ENCODE measurements at regions not wholly inside any gene's neighbourhood (a gene's known extent, or its start where the extent isn't known, plus 50 kb on each side); places are given as distances from the start of the nearest gene placed in this dataset.
"Not testable (repeated sequence)": the region's sequence is repeated elsewhere in the genome, so short reads cannot be mapped to it uniquely, and the experiment has no call there.

DNA sequence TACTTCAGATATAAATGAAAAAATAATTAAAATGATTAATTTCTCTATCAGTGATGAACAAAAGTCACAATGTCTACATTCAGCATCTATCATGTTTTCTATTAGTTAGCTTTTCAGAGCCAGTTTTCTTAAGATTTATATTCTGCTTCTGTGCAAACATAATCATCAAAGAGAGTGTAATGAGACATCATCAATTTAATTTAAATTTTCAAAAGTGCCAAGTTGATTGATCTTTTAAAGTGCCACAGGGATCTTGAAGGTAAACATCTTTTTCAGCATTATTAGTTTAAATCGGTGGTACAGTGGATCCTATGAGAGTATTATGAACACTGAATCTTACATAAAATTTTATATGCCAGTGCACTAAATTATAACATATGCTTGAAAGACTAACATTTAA is 1176.1 kb downstream of the PLA2G4A start:
- intact Hi-C loops (cut with DNase I), result no loop called here
- Histone ChIP-seq H3K4me3 (no peak overlapping the region), H3K27me3 (no peaks in the 10 kb centered on the region), H3K36me3 (no peaks in the 10 kb centered on the region), H3K9me3 (peaks cover 0 to 3% (median 0%) of the 10 kb centered on the region in 4 donors), H3K4me1 (no peaks in the 10 kb centered on the region), H3K27ac (no peak overlapping the region)
- DNase-seq, result no peak
- TF ChIP-seq POLR2AphosphoS5 (IDR thresholded peaks at IDR 0.05) (no peak), POLR2A (IDR thresholded peaks at IDR 0.05) (no peak), EP300 (IDR thresholded peaks at IDR 0.05) (no peak)
- TF ChIP-seq, protein P1, sequence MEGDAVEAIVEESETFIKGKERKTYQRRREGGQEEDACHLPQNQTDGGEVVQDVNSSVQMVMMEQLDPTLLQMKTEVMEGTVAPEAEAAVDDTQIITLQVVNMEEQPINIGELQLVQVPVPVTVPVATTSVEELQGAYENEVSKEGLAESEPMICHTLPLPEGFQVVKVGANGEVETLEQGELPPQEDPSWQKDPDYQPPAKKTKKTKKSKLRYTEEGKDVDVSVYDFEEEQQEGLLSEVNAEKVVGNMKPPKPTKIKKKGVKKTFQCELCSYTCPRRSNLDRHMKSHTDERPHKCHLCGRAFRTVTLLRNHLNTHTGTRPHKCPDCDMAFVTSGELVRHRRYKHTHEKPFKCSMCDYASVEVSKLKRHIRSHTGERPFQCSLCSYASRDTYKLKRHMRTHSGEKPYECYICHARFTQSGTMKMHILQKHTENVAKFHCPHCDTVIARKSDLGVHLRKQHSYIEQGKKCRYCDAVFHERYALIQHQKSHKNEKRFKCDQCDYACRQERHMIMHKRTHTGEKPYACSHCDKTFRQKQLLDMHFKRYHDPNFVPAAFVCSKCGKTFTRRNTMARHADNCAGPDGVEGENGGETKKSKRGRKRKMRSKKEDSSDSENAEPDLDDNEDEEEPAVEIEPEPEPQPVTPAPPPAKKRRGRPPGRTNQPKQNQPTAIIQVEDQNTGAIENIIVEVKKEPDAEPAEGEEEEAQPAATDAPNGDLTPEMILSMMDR (IDR thresholded peaks at IDR 0.05), result no peak
- WGBS, 2 donors, result 80 to 89% methylated on average over 1 of the region's 1 CpG

DNA sequence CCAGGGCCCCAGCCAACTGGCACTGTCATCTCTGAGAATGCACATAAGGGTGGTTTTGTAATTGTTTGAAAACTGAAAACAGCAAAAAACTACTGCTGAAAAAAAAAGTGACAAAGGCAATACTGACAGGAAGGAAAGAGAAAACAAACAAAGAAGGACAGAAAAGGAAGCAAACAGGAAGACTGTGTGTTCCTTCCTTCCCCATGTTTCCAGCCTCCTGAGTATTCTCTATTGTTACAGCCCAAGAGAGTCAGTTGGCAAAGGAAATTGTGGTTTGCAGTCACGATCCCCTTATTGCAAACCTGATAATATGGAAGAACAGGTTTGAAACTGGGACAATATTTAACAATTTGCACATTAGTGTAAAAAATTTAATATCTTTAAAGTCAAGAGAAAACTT is 1177.6 kb downstream of the PLA2G4A start:
- 40 to 64% methylated on average over 1 of the region's 1 CpG for WGBS, 2 donors
- H3K4me1 ChIP-seq, result no peaks in the 10 kb centered on the region
- no peaks in the 10 kb centered on the region for H3K27me3 ChIP-seq
- no peaks in the 10 kb centered on the region for H3K36me3 ChIP-seq
- H3K4me3 ChIP-seq, result no peak overlapping the region
- no peak overlapping the region for H3K27ac ChIP-seq
- intact Hi-C loops (cut with DNase I), result no loop called here
- no peak for DNase-seq
- peaks cover 0 to 3% (median 0%) of the 10 kb centered on the region in 4 donors for H3K9me3 ChIP-seq
- TF ChIP-seq EP300 (IDR thresholded peaks at IDR 0.05) (no peak), POLR2AphosphoS5 (IDR thresholded peaks at IDR 0.05) (no peak), POLR2A (IDR thresholded peaks at IDR 0.05) (no peak)
- TF ChIP-seq, protein P1 (IDR thresholded peaks at IDR 0.05), result no peak

DNA sequence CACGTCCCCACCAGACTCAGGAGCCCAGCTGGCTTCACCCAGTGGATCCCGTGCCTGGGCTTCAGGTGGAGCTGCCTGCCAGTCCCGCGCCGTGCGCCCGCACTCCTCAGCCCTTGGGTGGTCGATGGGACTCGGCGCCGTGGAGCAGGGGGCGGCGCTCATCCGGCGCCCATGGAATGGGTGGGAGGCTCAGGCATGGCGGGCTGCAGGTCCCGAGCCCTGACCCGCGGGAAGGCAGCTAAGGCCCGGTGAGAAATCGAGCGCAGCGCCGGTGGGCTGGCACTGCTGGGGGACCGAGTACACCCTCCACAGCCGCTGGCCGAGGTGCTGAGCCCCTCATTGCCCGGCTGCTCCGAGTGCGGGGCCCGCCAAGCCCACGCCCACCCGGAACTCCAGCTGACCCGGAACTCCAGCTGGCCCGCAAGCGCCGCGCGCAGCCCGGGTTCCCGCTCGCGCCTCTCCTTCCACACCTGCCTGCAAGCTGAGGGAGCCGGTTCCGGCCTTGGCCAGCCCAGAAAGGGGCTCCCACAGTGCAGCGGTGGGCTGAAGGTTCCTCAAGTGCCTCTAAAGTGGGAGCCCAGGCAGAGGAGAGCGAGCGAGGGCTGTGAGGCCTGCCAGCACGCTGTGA is 1184.6 kb downstream of the PLA2G4A start:
- H3K4me3 ChIP-seq; H3K36me3 ChIP-seq; H3K27me3 ChIP-seq; H3K27ac ChIP-seq; H3K4me1 ChIP-seq; H3K9me3 ChIP-seq; intact Hi-C loops (cut with DNase I); DNase-seq: not testable (repeated sequence)
- 95 to 96% methylated on average over 49 of the region's 49 CpGs for WGBS, 2 donors

DNA sequence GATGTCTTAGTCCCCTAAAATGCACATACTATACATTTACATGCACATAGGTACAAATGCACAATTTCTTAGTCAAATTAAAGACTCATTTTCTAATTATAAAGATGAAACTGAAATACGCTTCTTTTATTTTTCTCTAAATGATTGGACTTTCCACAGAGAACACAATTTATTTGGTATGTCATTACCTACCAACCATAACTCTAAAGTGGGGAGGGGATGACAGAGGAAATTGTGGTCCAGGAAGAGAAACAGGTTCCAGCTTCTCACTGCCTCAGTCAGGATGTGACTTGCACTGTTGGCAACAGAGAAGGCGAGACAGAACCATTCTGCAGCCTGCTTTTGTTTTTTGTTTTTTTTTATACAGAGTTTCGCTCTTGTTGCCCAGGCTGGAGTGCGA is 1189.2 kb downstream of the PLA2G4A start:
- H3K27me3 ChIP-seq, result no peaks in the 10 kb centered on the region
- DNase-seq, result no peak
- no peaks in the 10 kb centered on the region for H3K4me1 ChIP-seq
- H3K36me3 ChIP-seq, result no peaks in the 10 kb centered on the region
- TF ChIP-seq POLR2AphosphoS5 (IDR thresholded peaks at IDR 0.05) (no peak), EP300 (IDR thresholded peaks at IDR 0.05) (no peak), POLR2A (IDR thresholded peaks at IDR 0.05) (no peak)
- no peak overlapping the region for H3K27ac ChIP-seq
- WGBS, 2 donors, result 90 to 91% methylated on average over 4 of the region's 4 CpGs
- no peaks in the 10 kb centered on the region for H3K9me3 ChIP-seq
- no peak overlapping the region for H3K4me3 ChIP-seq
- intact Hi-C loops (cut with DNase I), result no loop called here

DNA sequence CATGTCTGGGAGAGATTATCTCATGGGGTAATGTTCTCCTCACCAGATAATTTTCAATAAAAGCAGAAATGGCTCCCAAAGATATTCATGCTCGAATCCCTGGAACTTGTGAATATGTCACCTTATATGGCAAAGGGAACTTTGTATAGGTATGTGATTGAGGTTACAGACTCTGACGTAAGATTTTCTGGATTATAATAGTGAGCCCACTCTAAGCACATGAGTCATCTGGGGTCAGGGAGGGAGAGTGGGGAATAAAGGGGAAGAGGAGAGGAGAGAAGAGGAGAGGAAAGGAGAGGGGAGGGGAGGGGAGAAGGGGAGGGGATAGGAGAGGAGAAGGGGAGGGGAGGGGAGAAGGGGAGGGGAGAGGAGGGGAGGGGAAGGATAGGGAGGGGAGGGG is 1193.9 kb downstream of the PLA2G4A start:
- H3K27ac ChIP-seq, result no peak overlapping the region
- H3K9me3 ChIP-seq, result no peaks in the 10 kb centered on the region
- no peaks in the 10 kb centered on the region for H3K27me3 ChIP-seq
- no peaks in the 10 kb centered on the region for H3K4me1 ChIP-seq
- H3K4me3 ChIP-seq, result no peak overlapping the region
- intact Hi-C loops (cut with DNase I), result no loop called here
- 84 to 89% methylated on average over 2 of the region's 2 CpGs for WGBS, 2 donors
- TF ChIP-seq, protein P1 (IDR thresholded peaks at IDR 0.05), result no peak
- TF ChIP-seq EP300 (IDR thresholded peaks at IDR 0.05) (no peak), POLR2AphosphoS5 (IDR thresholded peaks at IDR 0.05) (no peak), POLR2A (IDR thresholded peaks at IDR 0.05) (no peak)
- no peaks in the 10 kb centered on the region for H3K36me3 ChIP-seq
- no peak for DNase-seq

DNA sequence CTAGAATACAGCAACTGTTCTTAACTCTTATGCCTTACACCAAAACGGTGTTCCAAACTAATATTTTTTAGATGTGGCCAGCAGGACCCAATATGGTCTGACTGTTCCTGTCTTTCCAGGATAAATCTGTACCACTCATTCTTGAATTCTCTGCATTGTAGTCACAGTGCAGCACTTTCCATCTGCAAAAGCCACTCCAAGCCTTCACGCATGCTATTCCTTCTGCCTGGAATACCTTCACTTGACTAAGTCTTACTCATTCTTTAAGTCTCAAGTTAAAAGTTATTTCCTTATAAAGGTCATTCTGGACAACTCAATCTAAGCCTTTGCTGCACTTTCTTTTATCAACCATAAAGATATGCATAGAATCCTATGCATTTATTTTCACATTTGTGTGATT is 1194.5 kb downstream of the PLA2G4A start:
- no peaks in the 10 kb centered on the region for H3K9me3 ChIP-seq
- no peak overlapping the region for H3K27ac ChIP-seq
- DNase-seq, result no peak
- no peaks in the 10 kb centered on the region for H3K4me1 ChIP-seq
- intact Hi-C loops (cut with DNase I), result no loop called here
- WGBS, 2 donors, result 90 to 93% methylated on average over 2 of the region's 2 CpGs
- H3K36me3 ChIP-seq, result no peaks in the 10 kb centered on the region
- H3K27me3 ChIP-seq, result no peaks in the 10 kb centered on the region
- TF ChIP-seq, protein P1 (IDR thresholded peaks at IDR 0.05), result no peak
- no peak for TF ChIP-seq EP300 (IDR thresholded peaks at IDR 0.05)
- H3K4me3 ChIP-seq, result no peak overlapping the region

All from sigmoid colon (tissue), 6 donors.